Hematopoietic multipotent progenitor cell treated with erythropoietin and hydrocortisone succinate and interleukin-3 and kit ligand, for 8 days (in vitro differentiated cells): ENCODE measurements at regions not wholly inside any gene's neighbourhood (a gene's known extent, or its start where the extent isn't known, plus 50 kb on each side); places are given as distances from the start of the nearest gene placed in this dataset.
"Not testable (repeated sequence)": the region's sequence is repeated elsewhere in the genome, so short reads cannot be mapped to it uniquely, and the experiment has no call there.

Experiments
- DNase-seq: peaks from one replicate; pipeline ENCODE4 v3.0.0-alpha.2; 2015

DNA sequence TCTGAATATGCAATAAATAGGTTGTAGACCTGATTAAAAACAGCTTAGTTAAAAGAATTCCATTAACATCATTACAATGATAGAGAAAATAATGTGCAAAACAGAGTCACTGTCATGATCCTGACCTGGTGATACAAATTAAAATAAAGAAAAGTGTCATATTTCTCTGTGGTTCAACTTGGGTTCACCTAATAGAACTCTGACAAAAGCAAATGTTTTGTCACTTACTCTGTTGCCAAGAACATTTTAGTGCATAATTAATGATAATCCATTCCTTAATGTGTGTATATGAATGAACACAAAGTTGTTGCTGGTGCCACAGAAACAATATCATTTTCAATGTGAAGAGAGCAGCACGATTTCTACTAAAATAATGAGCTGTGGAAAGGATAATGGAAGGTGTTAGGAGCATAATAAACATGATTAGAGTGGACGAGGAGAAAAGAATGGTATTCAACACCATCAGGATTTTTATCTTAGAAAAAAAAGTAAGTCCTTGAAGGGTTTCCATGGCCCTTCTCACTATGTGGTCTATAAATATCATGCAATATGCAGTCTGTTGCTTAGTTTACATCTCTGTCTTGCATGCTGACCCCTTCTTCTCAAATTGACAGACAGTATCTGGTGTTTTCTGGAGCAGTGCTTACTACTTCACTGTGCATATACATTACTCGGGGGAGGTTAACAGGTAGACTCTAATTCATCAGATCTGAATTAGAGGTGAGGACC is 656.6 kb upstream of the MMS22L start:
- no peak for DNase-seq

DNA sequence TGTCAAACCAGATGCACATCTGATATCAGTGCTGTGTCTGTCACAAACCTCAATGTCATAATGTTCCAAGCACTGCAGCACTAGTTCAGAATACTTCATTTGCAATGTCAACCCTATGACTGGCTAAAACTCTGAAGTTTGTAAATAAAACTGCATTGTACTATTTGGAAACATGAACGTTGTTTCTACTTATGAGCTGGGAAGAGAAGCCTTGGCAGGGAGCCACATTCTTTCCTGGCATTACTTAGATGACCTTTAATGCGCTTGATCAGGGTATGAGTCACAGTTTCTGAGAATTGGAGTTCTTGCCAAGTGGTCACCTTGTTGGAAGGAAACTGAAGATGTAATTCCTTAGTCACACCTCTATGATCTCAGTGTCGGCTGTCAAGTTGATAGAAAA is 664.8 kb upstream of the MMS22L start:
- no peak for DNase-seq

- DNase-seq, result no peak
These were observed 675.1 kb upstream of the MMS22L start for GRCh38 chr6:97958134-97958533.

DNA sequence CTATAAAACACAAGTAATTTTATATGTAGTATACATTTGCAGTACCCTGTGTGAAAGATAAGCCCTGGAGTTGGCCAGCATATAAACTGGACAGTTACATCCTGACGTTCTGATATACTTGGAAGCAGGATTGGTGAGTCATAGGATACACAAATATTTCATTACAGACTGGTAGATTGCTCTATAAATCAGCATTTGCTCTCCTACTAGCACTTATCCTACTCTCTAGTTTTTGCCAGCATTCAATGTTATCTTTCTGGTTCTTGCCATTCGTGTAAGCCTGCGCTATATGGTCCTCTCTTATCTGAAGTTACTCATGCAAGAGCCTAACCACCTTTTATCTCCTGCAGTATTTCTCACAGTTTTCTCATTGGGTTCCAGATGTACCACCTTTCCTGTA is 680.2 kb upstream of the MMS22L start:
- no peak for DNase-seq

DNA sequence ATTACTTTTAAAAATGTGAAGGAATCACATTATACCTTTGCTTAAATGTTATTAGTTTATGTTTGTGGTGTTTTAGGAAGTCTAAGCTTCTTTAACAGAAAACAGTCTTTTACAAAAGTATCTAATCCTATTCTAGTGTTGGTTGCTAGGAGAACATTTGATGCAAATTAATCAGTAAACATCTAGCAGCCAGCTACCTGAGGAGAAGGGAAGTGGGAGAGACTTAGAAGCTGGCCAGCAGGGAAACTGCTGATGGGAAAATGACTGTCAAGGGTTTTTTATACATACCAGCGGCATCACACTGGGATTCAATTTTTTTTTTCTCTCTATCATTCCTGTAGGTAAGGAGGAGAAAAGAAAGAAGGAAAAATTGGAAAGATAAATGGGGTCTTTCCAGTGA is 686.0 kb upstream of the MMS22L start:
- no peak for DNase-seq

DNA sequence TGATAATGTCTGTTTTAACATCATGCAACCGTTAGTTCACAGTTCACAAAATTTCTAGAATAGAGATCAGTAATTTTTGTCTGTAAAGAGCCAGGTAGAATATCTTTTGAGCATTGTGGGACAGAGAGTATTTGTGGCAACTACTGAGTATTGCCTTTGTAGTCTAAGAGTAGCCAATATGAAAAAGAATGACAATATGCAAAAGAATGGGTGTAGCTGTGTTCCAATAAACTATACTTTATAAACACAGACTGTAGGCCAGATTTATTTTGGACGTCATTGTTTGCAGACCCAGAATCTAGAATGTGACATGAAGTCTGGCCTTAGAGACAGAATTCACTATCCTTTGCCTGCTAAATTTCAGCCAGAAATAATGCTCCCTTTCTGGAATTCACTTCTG is 694.1 kb upstream of the MMS22L start:
- DNase-seq, result no peak

GRCh38 chr6:97978855-97979271 is 695.8 kb upstream of the MMS22L start:
- DNase-seq, result no peak

DNA sequence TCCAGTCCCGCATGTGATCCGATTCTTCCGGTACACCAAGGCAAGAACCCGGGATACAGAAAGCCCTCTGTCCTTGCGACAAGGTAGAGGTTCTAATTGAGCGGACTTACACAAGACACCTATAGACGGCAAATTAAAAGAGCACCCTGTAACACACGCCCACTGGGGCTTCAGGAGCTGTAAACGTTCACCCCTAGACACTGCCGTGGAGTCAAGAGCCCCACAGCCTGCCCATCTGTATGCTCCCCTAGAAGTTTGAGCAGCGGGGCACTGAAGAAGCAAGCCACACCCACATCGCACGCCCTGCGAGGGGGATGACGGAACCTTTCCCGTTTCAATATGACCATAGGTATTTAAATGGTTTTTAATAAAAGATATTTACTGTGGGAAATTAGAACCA is 696.3 kb upstream of the MMS22L start:
- DNase-seq, result not testable (repeated sequence)

GRCh38 chr6:97989451-97989850 is 706.4 kb upstream of the MMS22L start:
- no peak for DNase-seq

- DNase-seq, result no peak
These were observed 712.1 kb upstream of the MMS22L start for GRCh38 chr6:97995158-97995557.

- DNase-seq, result no peak
These were observed 719.7 kb upstream of the MMS22L start for GRCh38 chr6:98002678-98003077.

DNA sequence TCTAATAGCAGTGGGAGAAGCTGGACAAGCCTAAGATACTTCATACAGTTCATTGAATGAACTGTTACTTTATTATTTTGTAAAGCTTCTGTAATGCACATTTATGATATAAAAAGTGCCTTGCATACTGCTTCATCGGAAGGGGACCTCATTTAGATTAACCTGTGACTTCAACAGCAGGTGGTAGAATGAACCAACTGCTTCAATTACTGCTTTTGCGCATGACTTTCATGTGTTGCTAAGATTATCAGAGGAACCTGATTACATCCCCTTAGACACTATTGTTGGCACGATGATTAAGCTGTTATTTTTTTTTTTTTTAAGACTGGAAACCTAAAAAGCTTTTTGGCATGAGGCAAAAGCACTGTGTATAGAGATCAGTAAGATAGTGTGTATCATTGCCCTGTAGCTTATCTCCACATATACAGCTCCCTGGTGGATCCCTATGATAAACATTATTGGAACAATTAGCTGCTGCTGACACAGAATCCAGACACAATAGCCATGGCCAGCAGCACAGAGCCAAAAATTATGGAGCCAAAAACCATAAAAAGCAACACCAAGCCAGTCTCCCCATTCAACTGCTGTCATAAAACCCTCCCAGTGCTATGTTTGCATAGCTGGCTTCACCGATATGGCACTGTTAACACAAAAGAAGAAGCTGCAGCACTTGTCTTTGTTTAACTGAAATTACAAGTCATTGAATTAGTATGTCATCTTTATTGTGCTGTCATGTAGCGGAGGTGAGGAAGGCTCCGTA is 731.6 kb upstream of the MMS22L start:
- DNase-seq, result peak; percentile 1

- no peak for DNase-seq
These were observed 733.5 kb upstream of the MMS22L start for GRCh38 chr6:98016565-98016964.

- DNase-seq, result no peak
These were observed 737.2 kb upstream of the MMS22L start for GRCh38 chr6:98020222-98020621.

DNA sequence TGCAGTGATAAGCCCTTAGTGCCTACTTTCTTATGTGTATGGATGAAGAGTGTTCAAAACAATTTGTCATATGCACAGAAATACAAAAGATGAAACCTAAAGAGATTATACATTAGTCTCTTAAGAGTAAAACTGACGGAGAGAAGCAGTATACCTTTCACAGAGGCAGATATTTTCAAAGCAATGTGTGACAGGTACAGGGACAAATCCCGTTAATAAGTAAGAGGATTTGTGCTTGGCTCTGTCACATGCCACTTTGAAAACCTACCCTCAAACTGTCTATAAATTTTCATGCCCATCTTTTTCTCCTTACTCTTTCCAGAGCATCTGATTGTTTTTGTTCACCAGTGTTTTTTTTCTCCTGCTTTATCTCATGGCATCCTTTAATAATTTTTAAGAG is 741.3 kb upstream of the MMS22L start:
- DNase-seq, result no peak

DNA sequence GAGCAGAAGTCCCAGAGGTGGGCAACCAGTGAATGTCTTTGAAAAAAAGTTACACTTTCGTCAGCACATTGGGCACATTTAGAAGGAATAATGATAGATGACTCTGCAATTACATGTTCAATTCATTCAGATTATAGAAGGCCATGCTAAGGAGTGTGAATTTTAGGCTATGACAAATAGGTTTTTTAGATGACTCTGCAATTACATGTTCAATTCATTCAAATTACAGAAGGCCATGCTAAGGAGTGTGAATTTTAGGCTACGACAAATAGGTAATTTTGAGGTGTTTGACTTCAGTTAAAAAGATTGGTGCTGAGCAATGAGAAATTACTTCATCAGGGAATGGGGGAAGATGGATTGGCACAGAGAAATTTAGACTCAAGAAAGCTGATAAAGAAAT is 744.9 kb upstream of the MMS22L start:
- no peak for DNase-seq

GRCh38 chr6:98033617-98034016 is 750.6 kb upstream of the MMS22L start:
- no peak for DNase-seq

DNA sequence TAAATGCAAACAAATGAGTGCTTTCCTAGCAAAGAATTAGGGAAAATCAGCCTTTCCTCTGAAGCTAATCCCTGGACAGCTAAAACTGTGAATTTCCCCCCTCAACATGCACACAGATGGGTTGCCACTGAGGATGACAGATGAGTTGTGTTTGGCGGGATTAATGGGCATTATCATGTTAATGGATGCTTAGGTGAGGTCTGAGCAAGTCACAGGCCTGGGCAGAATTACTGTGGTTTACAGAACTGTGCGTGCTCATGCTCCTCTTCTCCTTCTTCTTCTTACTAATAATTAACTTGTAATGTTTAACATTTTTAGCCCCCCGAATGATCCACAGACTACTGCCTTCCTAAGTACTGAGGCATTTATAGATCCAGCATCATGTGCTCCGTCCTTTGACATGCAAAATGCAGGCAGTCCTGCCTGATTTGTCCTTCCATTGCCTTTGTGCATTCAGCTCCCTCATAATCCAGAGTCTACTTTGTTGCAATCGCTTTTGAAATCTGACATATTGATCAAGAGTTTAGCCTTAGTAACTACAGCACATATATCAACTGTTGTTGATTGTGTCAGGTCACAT is 753.4 kb upstream of the MMS22L start:
- DNase-seq, result no peak

- DNase-seq, result no peak
These were observed 754.6 kb upstream of the MMS22L start for GRCh38 chr6:98037571-98037970.

GRCh38 chr6:98039443-98039842 is 756.4 kb upstream of the MMS22L start:
- DNase-seq, result no peak

- DNase-seq, result no peak
These were observed 757.0 kb upstream of the MMS22L start for GRCh38 chr6:98039904-98040607.

DNA sequence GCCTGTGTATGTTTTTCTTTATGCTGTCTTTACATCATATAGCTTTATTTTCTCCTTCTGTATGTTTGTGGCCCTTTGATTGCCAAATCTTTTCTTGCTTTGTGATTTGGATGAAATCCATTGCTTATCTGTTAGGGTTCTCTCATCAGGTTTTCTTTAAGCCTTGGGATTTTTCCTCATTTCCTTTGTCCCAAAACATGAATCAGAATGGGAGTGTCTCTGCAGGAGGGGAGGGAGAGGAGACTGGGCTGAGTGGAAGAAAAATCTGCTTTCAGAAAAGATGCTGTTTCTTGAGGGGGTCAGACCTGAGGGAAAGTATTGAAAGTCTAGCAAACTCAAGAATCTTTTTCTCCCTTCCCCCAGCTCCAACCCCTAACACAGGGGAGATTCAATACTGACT is 758.0 kb upstream of the MMS22L start:
- no peak for DNase-seq

GRCh38 chr6:98041921-98042320 is 758.9 kb upstream of the MMS22L start:
- DNase-seq, result no peak

DNA sequence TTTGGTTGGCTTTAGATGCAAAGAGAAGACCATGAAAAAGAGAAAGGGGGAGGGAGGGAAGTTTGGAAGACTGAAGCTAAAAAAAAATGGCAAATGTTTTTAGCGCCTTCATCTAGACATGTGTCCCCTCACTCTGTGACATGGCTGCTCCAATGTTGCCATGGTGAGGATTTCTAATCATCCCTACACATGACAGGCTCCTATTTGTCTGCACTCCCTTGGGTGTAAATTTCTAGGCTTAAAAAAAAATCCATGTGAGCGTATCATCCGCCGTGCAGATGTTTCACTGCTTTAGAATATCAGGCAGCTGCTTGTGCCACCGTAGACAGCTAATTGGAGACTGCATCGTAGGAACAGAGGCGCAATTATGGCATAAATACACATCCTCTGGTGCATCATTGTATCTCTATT is 761.1 kb upstream of the MMS22L start:
- DNase-seq, result no peak
